ENCODE measurements at regions not wholly inside any gene's neighbourhood (a gene's known extent, or its start where the extent isn't known, plus 50 kb on each side); places are given as distances from the start of the nearest gene placed in this dataset.

- TF ChIP-seq CTCF (IDR thresholded peaks at IDR 0.05; ENCODE audit: low read depth, low read length) (no peak), EZH2phosphoT487 (IDR thresholded peaks at IDR 0.05; ENCODE audit: low read depth) (no peak)
These were observed 207.6 kb upstream of the LUZP2 start for GRCh38 chr11:24289301-24289700.
